GM19467 (cell line): ENCODE measurements at regions not wholly inside any gene's neighbourhood (a gene's known extent, or its start where the extent isn't known, plus 50 kb on each side); places are given as distances from the start of the nearest gene placed in this dataset.
"Not testable (repeated sequence)": the region's sequence is repeated elsewhere in the genome, so short reads cannot be mapped to it uniquely, and the experiment has no call there.

ENCODE experiments used
- ATAC-seq: cut with Tn5 transposase; IDR thresholded peaks from one replicate; pipeline ENCODE4 v1.9.1; 2021; ENCODE audit warnings: mild to moderate bottlenecking, moderate library complexity; ENCODE audit not compliant: unreplicated experiment

DNA sequence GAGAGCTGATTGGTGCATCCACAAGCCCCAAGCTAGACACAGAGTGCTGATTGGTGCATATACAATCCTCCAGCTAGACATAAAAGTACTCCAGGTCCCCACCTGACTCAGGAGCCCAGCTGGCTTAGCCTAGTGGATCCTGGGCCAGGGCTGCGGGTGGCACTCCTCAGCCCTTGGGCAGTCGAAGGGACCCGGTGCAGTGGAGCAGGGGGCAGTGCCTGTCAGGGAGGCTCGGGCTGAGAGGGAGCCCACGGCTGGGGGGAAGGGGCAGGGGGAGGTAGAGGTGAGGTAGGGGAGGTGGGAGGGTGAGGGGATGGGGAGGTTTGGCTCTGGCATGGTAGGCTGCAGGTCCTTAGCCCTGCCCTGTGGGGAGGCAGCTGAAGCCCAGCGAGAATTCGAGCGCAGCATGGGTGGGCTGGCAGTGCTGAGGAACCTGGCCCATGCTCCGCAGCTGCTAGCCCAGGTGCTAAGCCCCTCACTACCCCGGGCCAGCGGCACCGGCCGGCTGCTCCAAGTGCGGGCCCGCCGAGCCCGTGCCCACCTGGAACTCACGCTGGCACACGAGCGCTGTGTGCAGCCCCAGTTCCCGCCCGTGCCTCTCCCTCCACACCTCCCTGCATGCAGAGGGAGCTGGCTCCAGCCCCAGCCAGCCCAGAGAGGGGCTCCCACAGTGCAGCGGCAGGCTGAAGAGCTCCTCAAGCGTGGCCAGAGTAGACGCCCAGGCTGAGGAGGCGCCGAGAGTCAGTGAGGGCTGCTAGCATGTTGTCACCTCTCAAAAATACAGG lies 742.8 kb downstream of the FAM181B start:
- no peak for ATAC-seq

DNA sequence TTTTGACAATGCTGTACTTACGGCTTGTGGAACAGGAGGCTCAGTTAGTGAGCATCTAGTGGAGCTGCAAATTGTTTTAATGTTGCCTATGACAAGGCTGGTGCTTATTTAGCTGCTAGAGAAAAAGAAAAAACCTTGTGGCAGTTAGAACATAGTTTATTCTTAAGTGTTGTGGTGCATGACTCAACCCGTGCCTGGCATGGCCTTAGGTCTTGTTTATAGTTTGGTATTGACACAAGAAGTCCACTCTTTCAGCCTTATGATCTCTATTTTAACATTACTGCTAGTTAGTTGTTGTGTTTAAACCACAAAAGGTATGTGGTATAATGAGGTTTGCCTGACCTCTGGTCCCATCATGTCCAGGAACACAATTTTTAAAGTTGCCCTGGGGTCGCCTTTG lies 744.6 kb downstream of the FAM181B start:
- ATAC-seq = no peak

DNA sequence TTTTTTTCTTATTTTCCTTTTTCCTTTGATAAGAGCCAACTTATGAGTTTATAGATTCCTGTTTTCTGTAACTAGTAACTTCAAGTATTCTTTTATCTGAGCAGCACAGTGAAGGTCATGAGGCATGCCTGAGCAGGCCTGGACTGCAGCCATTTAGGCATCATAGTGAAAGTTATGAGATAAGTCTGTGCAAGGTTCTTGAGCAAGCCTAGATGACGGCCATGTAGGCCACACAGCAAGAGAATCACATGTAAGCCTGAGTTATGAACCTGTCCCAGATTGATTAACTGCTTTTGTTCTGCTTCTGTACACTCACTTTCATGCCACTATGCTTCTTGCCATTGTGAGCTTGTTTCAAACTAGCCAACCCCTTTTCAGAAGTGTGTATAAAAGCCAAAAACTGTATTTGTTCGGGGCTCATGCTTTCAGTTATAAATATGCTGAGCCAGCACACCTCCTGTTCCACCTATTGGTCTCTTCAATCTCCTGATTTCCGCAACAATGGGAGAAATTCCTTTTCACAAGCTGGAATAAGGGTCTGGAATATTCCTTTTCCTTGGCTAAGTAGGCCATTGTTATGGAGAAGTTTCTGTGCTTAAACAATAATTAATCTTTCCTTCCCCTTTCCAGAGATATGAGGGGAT lies 745.7 kb downstream of the FAM181B start:
- ATAC-seq = no peak

DNA sequence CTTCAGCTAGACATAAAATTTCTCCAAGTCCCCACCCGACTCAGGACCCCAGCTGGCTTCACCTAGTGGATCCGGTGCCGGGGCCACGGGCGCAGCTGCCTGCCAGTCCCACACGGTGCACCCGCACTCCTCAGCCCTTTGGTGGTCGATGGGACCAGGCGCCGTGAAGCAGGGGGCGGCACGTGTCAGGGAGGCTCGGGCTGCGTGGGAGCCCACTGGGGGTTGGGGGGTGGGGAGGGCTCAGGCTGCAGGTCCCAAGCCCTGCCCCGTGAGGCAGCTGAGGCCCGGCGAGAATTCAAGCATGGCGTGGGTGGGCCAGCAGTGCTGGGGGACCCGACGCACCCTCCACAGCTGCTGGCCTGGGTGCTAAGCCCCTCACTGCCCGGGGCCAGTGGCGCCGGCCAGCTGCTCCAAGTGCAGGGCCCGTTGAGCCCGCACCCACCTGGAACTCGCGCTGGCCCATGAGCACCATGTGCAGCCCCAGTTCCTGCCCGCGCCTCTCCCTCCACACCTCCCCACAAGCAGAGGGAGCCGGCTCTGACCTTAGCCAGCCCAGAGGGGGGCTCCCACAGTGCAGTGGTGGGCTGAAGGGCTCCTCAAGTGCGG lies 747.0 kb downstream of the FAM181B start:
- no peak for ATAC-seq

DNA sequence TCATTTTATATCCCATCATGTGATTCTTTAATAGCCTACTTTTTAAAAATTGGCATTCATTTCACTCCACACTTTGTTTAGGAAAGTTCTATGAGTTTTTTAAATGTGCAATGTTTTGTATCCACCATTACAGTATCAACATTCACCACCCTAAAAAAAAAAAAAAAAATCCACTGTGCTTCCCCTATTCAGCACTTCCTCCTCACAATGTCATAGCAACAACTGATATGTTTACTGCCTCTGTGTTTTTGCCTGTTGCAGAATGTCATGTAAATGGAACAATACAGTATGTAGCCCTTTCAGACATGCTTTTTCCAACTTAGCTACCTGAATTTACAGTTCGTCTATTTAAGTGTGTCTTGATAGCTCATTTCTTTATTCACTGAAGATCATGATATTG lies 754.2 kb downstream of the FAM181B start:
- no peak for ATAC-seq

DNA sequence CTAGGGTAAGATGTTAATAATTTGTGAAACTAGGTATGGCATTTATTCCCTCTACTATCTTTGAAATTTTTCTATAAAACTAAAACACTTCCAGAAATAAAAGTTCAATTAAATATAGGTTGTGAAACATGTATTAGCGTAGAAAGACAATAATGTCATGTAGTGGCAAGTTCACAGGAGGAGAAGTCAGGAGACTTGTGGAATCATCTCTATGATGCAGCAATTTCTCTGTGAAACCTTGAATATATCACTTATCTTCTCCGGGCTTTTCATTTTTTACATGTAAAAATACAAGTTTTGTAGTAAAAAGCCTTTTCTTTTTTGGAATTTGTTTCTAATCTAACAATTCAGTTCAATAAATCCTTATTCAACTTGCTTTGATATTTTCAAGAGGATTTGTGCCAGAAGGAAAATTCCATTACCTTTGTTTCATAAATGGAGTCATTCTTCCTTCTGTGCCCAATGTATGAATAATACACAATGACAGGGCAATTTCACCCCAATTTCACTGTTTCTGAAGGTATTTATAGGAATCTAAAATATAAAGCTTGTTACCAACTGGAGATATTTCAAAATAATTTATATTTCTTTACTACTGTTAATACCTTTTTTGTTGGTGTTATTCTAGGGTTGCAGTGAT lies 758.3 kb downstream of the FAM181B start:
- ATAC-seq = no peak

DNA sequence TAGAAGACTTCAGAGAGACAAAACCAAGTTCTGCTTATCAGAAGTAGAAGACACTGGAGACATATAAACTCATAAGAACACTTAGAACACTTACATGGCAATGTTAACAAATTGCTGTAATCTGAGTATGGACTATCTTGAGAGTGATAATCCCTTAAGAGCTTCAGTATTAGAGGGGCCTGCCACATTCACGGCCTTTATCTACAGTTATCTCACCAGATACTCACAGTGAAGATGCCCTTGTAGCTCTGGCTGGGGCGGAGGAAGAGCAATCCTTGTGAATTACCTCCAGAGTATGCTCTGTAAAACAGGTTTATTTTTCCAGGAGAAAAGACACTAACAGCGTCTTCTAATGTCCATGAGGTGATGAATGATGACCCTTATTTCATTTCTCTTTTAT lies 762.8 kb downstream of the FAM181B start:
- no peak for ATAC-seq

DNA sequence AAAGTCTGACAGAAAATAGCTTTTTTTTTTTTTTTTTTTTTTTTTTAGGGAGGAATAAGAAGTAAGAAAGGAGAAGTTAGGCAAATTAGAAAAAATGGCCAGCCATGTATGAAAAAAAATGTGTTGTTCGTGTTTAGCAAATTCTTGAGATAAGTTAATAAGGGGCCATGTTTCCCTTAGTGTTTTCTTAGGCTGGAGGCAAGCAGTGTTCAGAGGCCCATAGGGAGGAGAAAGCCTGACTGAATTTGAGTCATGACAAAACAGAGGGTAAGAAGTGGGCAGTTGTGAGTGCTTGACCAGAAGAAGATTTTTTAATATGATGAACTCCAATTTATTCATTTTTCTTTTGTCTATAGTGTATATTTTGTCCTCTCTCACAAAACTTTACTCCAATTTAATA lies 766.4 kb downstream of the FAM181B start:
- no peak for ATAC-seq

DNA sequence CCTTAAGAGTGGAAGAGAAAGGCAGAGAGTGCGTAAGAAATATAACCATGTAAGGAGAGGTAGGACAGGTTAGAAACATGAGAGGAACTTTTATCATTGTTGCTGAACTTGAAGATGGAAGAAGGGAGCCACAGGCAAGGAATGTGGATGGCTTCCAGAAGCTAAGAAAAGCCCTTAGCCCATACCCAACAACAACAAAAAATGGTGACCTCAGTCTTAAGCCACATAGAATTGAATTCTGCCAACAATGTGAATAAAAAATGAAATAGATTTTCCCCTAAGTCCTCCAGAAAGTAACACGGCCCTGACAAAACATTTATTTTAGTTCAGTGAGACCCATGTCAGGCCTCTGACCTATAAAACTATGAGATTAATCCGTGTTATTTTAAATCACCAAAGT lies 767.3 kb downstream of the FAM181B start:
- no peak for ATAC-seq

DNA sequence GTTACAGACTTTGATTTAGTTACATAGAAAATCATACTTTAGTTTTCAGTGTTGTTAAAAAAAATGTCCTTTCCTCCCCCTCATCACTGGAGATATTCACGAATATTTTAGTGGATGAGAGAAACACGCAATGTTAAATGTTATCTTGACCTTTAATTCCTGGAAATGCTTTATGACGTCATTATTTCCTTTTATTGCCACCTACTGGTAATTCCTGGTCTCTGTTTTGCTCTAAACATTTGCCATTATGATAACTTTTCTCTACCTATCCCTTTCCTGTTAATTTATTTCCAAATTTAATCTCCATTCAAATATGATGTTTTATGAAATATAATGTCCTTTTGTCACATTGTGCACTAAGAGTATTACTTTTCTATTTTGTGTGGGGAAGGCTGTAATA lies 770.6 kb downstream of the FAM181B start:
- no peak for ATAC-seq

DNA sequence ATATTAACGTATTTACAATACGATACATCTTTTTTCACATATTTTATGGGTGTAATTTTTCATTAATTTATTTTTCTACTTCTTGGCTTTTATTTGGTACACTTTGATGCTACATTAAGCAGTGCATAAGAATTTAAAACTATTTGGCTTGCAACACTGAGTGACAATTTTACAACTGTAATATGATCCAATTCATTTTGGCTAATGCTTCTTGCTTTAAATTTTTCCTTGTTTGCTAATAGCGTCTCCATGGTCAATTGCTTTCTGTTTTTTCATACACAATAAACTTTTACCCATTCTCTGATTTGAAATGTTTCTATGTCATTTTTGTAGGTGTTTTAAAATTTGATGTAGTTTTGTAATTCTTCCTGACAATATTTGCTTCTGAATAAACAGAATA lies 773.2 kb downstream of the FAM181B start:
- no peak for ATAC-seq

DNA sequence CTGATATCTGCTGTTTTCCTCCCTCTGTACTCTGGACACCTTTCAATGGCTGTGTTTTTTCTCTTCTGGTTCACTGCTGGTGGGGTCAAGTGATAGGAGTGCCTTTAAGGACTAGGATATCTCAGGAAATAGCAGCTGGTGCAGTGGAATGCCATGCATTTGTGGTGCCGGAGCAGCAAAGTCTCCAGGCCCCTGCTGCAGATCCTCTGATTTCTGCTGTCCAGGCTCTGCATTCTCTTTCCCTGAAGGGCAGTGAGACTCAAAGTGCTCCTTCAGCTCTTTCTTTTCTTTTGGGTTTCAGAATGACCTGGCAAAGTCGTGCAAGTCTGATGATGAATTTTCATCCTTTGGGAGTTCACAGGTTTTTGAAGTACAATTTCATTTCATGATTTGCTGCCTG lies 774.3 kb downstream of the FAM181B start:
- ATAC-seq = no peak

DNA sequence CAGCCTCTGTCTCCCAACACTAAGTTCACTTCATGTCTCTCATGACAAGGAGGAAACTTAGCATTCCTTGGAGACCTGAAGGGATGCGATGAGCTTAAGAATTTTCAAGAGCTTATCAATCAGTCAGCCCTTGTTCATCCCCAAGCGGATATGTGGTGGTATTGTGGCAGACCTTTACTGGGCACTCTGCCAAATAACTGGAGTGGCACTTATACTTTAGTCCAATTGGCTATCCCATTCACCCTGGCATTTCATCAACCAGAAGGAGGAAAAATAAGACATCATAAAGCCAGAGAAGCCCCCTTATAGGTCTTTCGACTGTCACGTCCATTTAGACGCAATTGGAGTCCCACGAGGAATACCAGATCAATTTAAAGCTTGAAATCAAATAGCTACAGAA lies 779.4 kb downstream of the FAM181B start:
- ATAC-seq = not testable (repeated sequence)

DNA sequence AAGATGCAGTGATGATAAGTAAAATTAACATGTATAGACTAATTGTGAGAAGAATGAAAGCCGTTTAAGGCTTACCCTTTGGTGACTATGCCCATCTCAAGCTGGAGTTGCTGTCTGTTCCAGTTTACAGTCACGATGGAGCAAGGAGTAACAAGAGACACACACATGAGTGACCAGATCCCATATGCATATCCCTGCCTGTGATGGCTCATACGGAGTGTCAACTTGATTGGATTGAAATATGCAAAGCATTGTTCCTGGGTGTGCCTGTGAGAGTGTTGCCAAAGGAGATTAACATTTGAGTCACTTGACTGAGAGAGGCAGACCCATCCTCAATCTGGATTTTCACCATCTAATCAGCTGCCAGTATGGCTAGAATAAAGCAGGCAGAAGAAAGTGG lies 786.8 kb downstream of the FAM181B start:
- no peak for ATAC-seq

DNA sequence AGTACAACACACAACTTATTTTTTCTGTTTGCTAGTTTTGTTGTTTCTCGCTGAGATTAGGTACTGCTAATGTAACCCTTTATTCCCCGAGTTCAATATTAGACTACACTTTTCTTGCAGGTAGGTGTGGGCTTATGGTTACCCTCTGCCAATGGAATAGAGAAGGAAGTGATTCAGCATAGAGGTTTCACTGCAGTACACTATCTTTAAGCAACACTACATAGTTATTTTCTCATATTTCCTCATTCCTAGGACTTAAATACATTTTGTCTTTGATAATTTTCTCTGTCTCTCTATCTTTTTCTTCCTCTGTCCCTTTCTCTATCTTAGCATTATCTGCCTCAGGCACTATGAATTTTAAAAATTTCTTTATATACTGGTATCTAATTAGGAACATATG lies 791.0 kb downstream of the FAM181B start:
- no peak for ATAC-seq

DNA sequence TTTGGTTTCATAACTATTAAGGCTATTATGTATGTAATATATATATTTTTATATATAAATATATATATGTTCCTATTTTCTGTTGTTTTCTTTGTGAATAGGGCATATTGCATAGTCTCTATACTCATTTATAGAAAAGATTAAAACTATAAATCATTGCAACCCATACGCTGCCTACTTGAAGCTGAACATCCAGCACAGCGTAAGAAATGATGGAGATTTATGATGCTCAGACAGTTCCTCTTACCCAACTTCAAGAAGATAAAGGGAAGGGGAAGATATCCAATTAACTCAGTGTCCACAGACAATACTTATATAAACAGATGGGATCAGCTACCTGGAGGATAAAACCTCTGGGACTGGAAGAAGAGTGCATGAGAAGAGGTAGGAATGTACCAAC lies 791.7 kb downstream of the FAM181B start:
- ATAC-seq = no peak

DNA sequence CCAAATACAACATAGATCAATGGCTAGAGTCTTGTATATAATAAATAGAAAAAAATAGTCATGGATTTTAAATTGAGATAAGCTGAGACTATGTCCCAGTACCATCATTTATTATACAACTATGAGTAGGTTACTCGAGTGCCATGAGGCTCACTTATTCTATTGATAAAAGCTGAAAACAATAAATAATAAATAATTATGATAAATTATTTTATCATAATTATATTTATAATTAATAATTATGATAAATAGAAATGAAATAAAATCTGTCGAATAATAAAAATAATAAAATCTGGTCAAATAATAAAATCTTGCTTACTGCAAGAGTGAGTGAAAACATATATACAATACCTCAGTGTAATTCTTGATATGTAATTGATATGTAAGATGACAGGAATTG lies 801.4 kb downstream of the FAM181B start:
- ATAC-seq = no peak

DNA sequence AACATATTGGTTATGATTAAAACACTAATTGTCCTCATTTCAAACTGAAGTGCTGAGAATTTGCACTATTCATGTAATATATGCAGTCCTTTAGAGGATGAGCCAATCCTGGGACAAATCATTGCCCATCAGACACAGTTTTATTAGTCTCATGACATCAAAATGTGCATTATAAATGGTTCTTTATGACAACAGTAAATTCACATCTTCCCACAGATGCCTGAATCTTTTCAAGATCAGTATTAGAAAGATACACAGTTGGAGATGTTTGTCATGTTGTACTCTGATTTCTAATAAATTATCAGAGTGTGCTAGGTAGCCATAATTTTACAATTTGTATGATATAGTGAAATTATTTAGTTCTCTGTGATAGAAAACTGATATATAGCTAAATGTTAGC lies 813.5 kb downstream of the FAM181B start:
- no peak for ATAC-seq

DNA sequence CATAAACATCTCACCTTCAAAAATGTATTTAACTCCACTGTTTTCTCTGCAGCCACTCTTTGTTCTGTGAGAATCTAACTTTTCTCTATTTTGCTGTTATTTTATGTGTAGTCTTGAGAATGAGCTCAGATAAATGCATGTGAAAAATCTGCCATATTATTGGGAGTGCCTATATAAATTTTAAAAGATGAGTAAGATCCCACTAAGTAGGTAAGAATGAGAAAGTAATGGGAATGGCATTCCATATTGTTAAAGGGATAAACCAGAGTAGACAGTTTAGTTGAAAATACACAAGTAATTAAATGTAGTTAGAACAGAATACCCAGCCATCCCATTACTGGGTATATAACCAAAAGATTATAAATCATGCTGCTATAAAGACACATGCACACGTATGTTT lies 817.2 kb downstream of the FAM181B start:
- no peak for ATAC-seq

DNA sequence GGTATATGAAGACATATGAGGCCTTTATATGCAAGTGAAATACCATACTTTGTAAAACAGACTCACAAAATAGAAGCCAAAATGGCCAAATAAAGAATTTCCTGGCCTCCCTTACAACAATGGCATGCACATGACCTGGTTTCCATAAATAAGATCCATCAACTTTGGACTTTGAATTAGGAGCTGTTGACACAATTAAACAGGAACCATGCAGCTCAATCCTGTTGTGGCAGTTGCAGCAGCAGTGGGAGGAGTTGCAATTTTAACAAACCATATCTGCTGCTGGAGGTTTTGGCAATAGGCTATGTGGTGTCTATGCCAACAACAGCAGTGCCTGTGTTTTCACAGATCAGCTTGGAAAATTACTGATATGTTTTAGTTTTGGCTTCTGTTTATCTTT lies 818.6 kb downstream of the FAM181B start:
- no peak for ATAC-seq

DNA sequence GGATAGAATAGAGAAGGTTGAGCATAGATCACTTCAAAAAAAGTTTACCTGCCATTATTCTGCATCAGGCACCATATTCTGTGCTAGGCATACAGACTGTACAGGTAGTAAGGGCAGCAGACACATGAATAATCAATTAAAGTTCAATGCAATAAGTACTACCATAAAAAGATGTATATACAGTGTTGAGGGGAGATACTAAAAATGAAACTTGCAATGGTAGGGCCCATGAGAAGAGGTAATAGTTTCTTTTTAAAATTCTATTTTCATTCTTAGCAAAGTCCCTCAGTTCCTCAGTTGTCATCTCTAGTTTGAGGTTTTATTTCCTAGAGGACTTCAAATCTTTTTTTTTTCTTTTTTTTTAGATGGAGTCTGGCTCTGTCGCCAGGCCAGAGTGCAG lies 819.9 kb downstream of the FAM181B start:
- no peak for ATAC-seq

DNA sequence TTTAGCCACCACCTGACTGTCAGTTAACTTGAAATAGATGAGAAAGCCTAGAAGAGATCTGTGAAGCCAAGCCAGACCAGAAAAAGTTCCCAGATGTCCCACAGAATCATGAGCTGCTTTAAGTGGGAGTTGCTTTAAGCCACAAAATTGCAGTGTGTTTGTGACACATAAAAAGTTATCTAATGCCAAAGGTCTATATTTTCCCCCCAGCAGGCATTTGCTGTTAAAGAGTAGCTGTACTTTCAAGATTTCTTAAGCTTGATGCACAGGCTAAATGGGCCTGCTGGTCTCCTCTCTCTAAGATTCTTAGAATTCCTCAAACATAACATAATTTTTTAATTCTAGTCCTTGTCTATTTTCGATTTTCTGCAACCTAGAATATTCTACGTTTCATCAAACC lies 825.7 kb downstream of the FAM181B start:
- no peak for ATAC-seq
